OCI-LY7 (cell line): ENCODE measurements at regions not wholly inside any gene's neighbourhood (a gene's known extent, or its start where the extent isn't known, plus 50 kb on each side); places are given as distances from the start of the nearest gene placed in this dataset.

Source experiments
- BruUV-seq: library from RNA; stranded (reverse); fragments of 400-500 nt; replicated peaks from 2 replicates; lab custom pipeline; 2021; lab: Mats Ljungman, UMichigan
- CTCF ChIA-PET: fragments of 300-600 bp; sonication (Branson Sonifier 250); formaldehyde crosslinking; loops from one replicate; lab custom pipeline; 2022; ENCODE audit warnings: antibody characterized with exemption; ENCODE audit not compliant: unreplicated experiment; lab: Charles Lee
- POLR2A ChIA-PET: fragments of 300-600 bp; sonication (Branson Sonifier 250); formaldehyde crosslinking; loops from one replicate; lab custom pipeline; 2022; ENCODE audit warnings: antibody characterized with exemption; lab: Charles Lee
- DNase-seq: peaks from one replicate; pipeline ENCODE4 v3.0.0-alpha.2; 2015; ENCODE audit warnings: low spot score
- H2AFZ ChIP-seq: fragments of 200-600 bp; sonication (generic), shearing (Covaris generic); 2 replicates; pipeline ENCODE4 v1.6.1; 2014; ENCODE audit warnings: mild to moderate bottlenecking, antibody characterized with exemption, low read length, moderate library complexity
- H3K27ac ChIP-seq: fragments of 200-600 bp; sonication (generic); 2 replicates; pipeline ENCODE4 v1.5.1; 2014; ENCODE audit warnings: mixed run types, low read depth, mild to moderate bottlenecking, moderate library complexity, low read length, inconsistent platforms; ENCODE audit not compliant: poor library complexity, severe bottlenecking
- H3K36me3 ChIP-seq: fragments of 200-600 bp; sonication (generic); 2 replicates; pipeline ENCODE4 v1.6.1; 2014; ENCODE audit warnings: mild to moderate bottlenecking, antibody characterized with exemption, low read length, moderate library complexity, mixed read lengths; ENCODE audit not compliant: insufficient read depth
- H3K4me1 ChIP-seq: fragments of 200-600 bp; sonication (generic); 2 replicates; pipeline ENCODE4 v1.5.1; 2014; ENCODE audit warnings: mild to moderate bottlenecking, low read length; ENCODE audit not compliant: insufficient read depth, poor library complexity, severe bottlenecking
- H3K4me2 ChIP-seq: fragments of 200-600 bp; sonication (generic); 2 replicates; pipeline ENCODE4 v1.6.1; 2014; ENCODE audit warnings: mild to moderate bottlenecking, low read length
- H3K4me3 ChIP-seq: fragments of 200-600 bp; sonication (generic); 2 replicates; pipeline ENCODE4 v1.5.1; 2014; ENCODE audit warnings: mild to moderate bottlenecking, low read depth, low read length; ENCODE audit not compliant: poor library complexity, severe bottlenecking
- H3K79me2 ChIP-seq: fragments of 200-600 bp; sonication (generic); 2 replicates; pipeline ENCODE4 v1.6.1; 2016; ENCODE audit warnings: low read depth, mild to moderate bottlenecking, low read length, moderate library complexity, mixed read lengths; ENCODE audit not compliant: insufficient read depth
- H3K9me2 ChIP-seq: fragments of 200-600 bp; sonication (generic); 2 replicates; pipeline ENCODE4 v1.6.1; 2016; ENCODE audit warnings: mild to moderate bottlenecking, low read length, mixed read lengths; ENCODE audit not compliant: insufficient read depth
- H3K9me3 ChIP-seq: fragments of 200-600 bp; sonication (generic); 2 replicates; pipeline ENCODE4 v1.6.1; 2014; ENCODE audit warnings: mild to moderate bottlenecking, mixed run types, low read length, mixed read lengths
- H4K20me1 ChIP-seq: fragments of 200-600 bp; sonication (generic); 2 replicates; pipeline ENCODE4 v1.6.1; 2014; ENCODE audit warnings: mild to moderate bottlenecking, antibody characterized with exemption, low read length, moderate library complexity, mixed read lengths; ENCODE audit not compliant: insufficient read depth
- CTCF ChIP-seq: fragments of 200-600 bp; sonication (generic); conservative IDR thresholded peaks from 2 replicates; pipeline ENCODE4 v1.5.1; 2014; ENCODE audit warnings: mild to moderate bottlenecking, antibody characterized with exemption, low read length, moderate library complexity, mixed read lengths
- EZH2phosphoT487 ChIP-seq: fragments of 200-600 bp; sonication (generic); IDR thresholded peaks from 2 replicates; pipeline ENCODE4 v1.6.1; 2018; ENCODE audit warnings: low read depth, borderline replicate concordance, mild to moderate bottlenecking, mixed run types, antibody characterized with exemption, low read length, moderate library complexity, mixed read lengths
- intact Hi-C: fragments of 100-400 bp; cut with micrococcal nuclease; formaldehyde crosslinking; loops from one replicate; pipeline ENCODE4 v1.10.0; 2022; ENCODE audit not compliant: unreplicated experiment

GRCh38 chr2:550860-551567, 126.2 kb downstream of the TMEM18 start:
- H4K20me1 ChIP-seq: no peaks in the 10 kb centered on the region
- DNase-seq: peak; percentile 1
- intact Hi-C loops: no loop called here
- H3K79me2 ChIP-seq: no peaks in the 10 kb centered on the region
- H3K9me2 ChIP-seq: no peaks in the 10 kb centered on the region
- H3K4me3 ChIP-seq: no peak overlapping the region
- no peaks in the 10 kb centered on the region for H3K4me1 ChIP-seq
- no peak overlapping the region for H3K27ac ChIP-seq
- no peak overlapping the region for H2AFZ ChIP-seq
- TF ChIP-seq EZH2phosphoT487 (no peak), CTCF (no peak)
- no TSS peak for BruUV-seq
- no peaks in the 10 kb centered on the region for H3K36me3 ChIP-seq
- POLR2A ChIA-PET: interaction anchor here (0.5 to 0.8 kb wide), 3 partner anchors 12 to 128 kb away, joined by 3 read pairs; no protein-coding TSS in a partner anchor
- H3K4me2 ChIP-seq: no peak overlapping the region
- CTCF ChIA-PET: no interaction called here
- no peaks in the 10 kb centered on the region for H3K9me3 ChIP-seq

- no peaks in the 10 kb centered on the region for H4K20me1 ChIP-seq
- no peak overlapping the region for H3K4me3 ChIP-seq
- no peak for DNase-seq
- POLR2A ChIA-PET: no interaction called here
- CTCF ChIA-PET: interaction anchor here (0.6 kb wide), 1 partner anchor 109 kb away, joined by 4 read pairs; no protein-coding TSS in a partner anchor
- no peak for TF ChIP-seq CTCF
- TF ChIP-seq EZH2phosphoT487: no peak
- no peaks in the 10 kb centered on the region for H3K4me1 ChIP-seq
- no peaks in the 10 kb centered on the region for H3K9me3 ChIP-seq
- BruUV-seq: no TSS peak
- H3K27ac ChIP-seq: no peak overlapping the region
- H2AFZ ChIP-seq: no peak overlapping the region
- H3K79me2 ChIP-seq: no peaks in the 10 kb centered on the region
- H3K9me2 ChIP-seq: no peaks in the 10 kb centered on the region
- intact Hi-C loops: no loop called here
- H3K4me2 ChIP-seq: no peak overlapping the region
- no peaks in the 10 kb centered on the region for H3K36me3 ChIP-seq
Measured at GRCh38 chr2:545711-546650, 131.2 kb downstream of the TMEM18 start.
